HUES6 (cell line): ENCODE measurements at regions not wholly inside any gene's neighbourhood (a gene's known extent, or its start where the extent isn't known, plus 50 kb on each side); places are given as distances from the start of the nearest gene placed in this dataset.

ENCODE experiments used
- H3K27ac ChIP-seq: 2 replicates; pipeline ENCODE4 v1.7.0; 2013; ENCODE audit warnings: low read depth, mild to moderate bottlenecking, low read length, inconsistent platforms
- H3K27me3 ChIP-seq: 2 replicates; pipeline ENCODE4 v1.6.1; 2013; ENCODE audit warnings: low read length; ENCODE audit not compliant: control insufficient read depth, insufficient read depth
- H3K36me3 ChIP-seq: 2 replicates; pipeline ENCODE4 v1.6.1; 2013; ENCODE audit warnings: low read length; ENCODE audit not compliant: control insufficient read depth, insufficient read depth
- H3K4me1 ChIP-seq: 2 replicates; pipeline ENCODE4 v1.6.1; 2013; ENCODE audit warnings: low read length; ENCODE audit not compliant: control insufficient read depth, insufficient read depth
- H3K4me3 ChIP-seq: 2 replicates; pipeline ENCODE4 v1.5.1; 2013; ENCODE audit warnings: low read depth, low read length
- H3K9ac ChIP-seq: one replicate; pipeline ENCODE4 v1.6.1; 2013; ENCODE audit warnings: mild to moderate bottlenecking, low read length
- H3K9me3 ChIP-seq: 2 replicates; pipeline ENCODE4 v1.6.1; 2013; ENCODE audit warnings: low read depth, low read length; ENCODE audit not compliant: control insufficient read depth, insufficient read depth

GRCh38 chr18:39746201-39746600, 2180.6 kb upstream of the CELF4 start:
- Histone ChIP-seq H3K36me3 (peaks cover 19% of the 10 kb centered on the region; the same call in 1 of the 2 replicates), H3K9ac (no peak overlapping the region), H3K27ac (no peak overlapping the region), H3K27me3 (no peaks in the 10 kb centered on the region), H3K4me3 (no peak overlapping the region), H3K4me1 (no peaks in the 10 kb centered on the region), H3K9me3 (peaks cover 18% of the 10 kb centered on the region)

GRCh38 chr18:39743463-39743862, 2177.9 kb upstream of the CELF4 start:
- no peak overlapping the region for H3K4me3 ChIP-seq
- H3K27ac ChIP-seq = no peak overlapping the region
- no peaks in the 10 kb centered on the region for H3K4me1 ChIP-seq
- no peaks in the 10 kb centered on the region for H3K27me3 ChIP-seq
- H3K36me3 ChIP-seq = no peaks in the 10 kb centered on the region
- H3K9me3 ChIP-seq = no peaks in the 10 kb centered on the region
- no peak overlapping the region for H3K9ac ChIP-seq

GRCh38 chr18:39741755-39742466, 2176.3 kb upstream of the CELF4 start:
- Histone ChIP-seq H3K27me3 (no peaks in the 10 kb centered on the region), H3K4me1 (no peaks in the 10 kb centered on the region), H3K27ac (no peak overlapping the region), H3K9ac (no peak overlapping the region), H3K4me3 (no peak overlapping the region), H3K36me3 (no peaks in the 10 kb centered on the region), H3K9me3 (no peaks in the 10 kb centered on the region)

GRCh38 chr18:39737869-39738268, 2172.3 kb upstream of the CELF4 start:
- H3K9me3 ChIP-seq = no peaks in the 10 kb centered on the region
- H3K4me3 ChIP-seq = no peak overlapping the region
- H3K36me3 ChIP-seq = no peaks in the 10 kb centered on the region
- no peaks in the 10 kb centered on the region for H3K27me3 ChIP-seq
- H3K4me1 ChIP-seq = peaks cover under 1% of the 10 kb centered on the region; the same call in 1 of the 2 replicates
- H3K9ac ChIP-seq = no peak overlapping the region
- H3K27ac ChIP-seq = no peak overlapping the region

- H3K27me3 ChIP-seq = no peaks in the 10 kb centered on the region
- no peak overlapping the region for H3K27ac ChIP-seq
- no peaks in the 10 kb centered on the region for H3K36me3 ChIP-seq
- H3K9me3 ChIP-seq = no peaks in the 10 kb centered on the region
- no peak overlapping the region for H3K4me3 ChIP-seq
- H3K9ac ChIP-seq = no peak overlapping the region
- peaks cover 19% of the 10 kb centered on the region for H3K4me1 ChIP-seq
Observed at GRCh38 chr18:39732918-39733317, 2167.3 kb upstream of the CELF4 start.

GRCh38 chr18:39730606-39731005, 2165.0 kb upstream of the CELF4 start:
- no peaks in the 10 kb centered on the region for H3K27me3 ChIP-seq
- no peaks in the 10 kb centered on the region for H3K9me3 ChIP-seq
- no peak overlapping the region for H3K27ac ChIP-seq
- H3K4me1 ChIP-seq = peaks cover 19% of the 10 kb centered on the region
- no peaks in the 10 kb centered on the region for H3K36me3 ChIP-seq
- H3K9ac ChIP-seq = no peak overlapping the region
- no peak overlapping the region for H3K4me3 ChIP-seq

- Histone ChIP-seq H3K27me3 (no peaks in the 10 kb centered on the region), H3K27ac (no peak overlapping the region), H3K4me3 (no peak overlapping the region), H3K4me1 (peaks cover 8% of the 10 kb centered on the region), H3K9me3 (no peaks in the 10 kb centered on the region), H3K36me3 (no peaks in the 10 kb centered on the region), H3K9ac (no peak overlapping the region)
Observed at GRCh38 chr18:39724652-39725051, 2159.1 kb upstream of the CELF4 start.

GRCh38 chr18:39721712-39722111, 2156.1 kb upstream of the CELF4 start:
- H3K27ac ChIP-seq = no peak overlapping the region
- no peak overlapping the region for H3K9ac ChIP-seq
- no peaks in the 10 kb centered on the region for H3K4me1 ChIP-seq
- H3K9me3 ChIP-seq = no peaks in the 10 kb centered on the region
- H3K27me3 ChIP-seq = no peaks in the 10 kb centered on the region
- no peaks in the 10 kb centered on the region for H3K36me3 ChIP-seq
- H3K4me3 ChIP-seq = no peak overlapping the region

GRCh38 chr18:39713961-39714360, 2148.4 kb upstream of the CELF4 start:
- H3K4me1 ChIP-seq = peaks cover 4% of the 10 kb centered on the region; the same call in 1 of the 2 replicates
- H3K9ac ChIP-seq = no peak overlapping the region
- H3K27me3 ChIP-seq = no peaks in the 10 kb centered on the region
- no peaks in the 10 kb centered on the region for H3K36me3 ChIP-seq
- H3K4me3 ChIP-seq = no peak overlapping the region
- no peaks in the 10 kb centered on the region for H3K9me3 ChIP-seq
- no peak overlapping the region for H3K27ac ChIP-seq

GRCh38 chr18:39711701-39712100, 2146.1 kb upstream of the CELF4 start:
- H3K9me3 ChIP-seq = no peaks in the 10 kb centered on the region

GRCh38 chr18:39705362-39705761, 2139.8 kb upstream of the CELF4 start:
- peaks cover 6% of the 10 kb centered on the region; the same call in 1 of the 2 replicates for H3K36me3 ChIP-seq
- no peak overlapping the region for H3K4me3 ChIP-seq
- no peak overlapping the region for H3K9ac ChIP-seq
- no peak overlapping the region for H3K27ac ChIP-seq
- H3K9me3 ChIP-seq = no peaks in the 10 kb centered on the region
- no peaks in the 10 kb centered on the region for H3K27me3 ChIP-seq
- H3K4me1 ChIP-seq = peaks cover 4% of the 10 kb centered on the region; the same call in 1 of the 2 replicates

More at GRCh38 chr18:39711701-39712100, 2146.1 kb upstream of the CELF4 start:
- Histone ChIP-seq H3K27me3 (no peaks in the 10 kb centered on the region), H3K36me3 (peaks cover 6% of the 10 kb centered on the region; the same call in 1 of the 2 replicates), H3K4me3 (no peak overlapping the region), H3K27ac (no peak overlapping the region), H3K9ac (no peak overlapping the region), H3K4me1 (peaks cover 4% of the 10 kb centered on the region; the same call in 1 of the 2 replicates)
